MV-4-11 (cell line): ENCODE measurements at regions not wholly inside any gene's neighbourhood (a gene's known extent, or its start where the extent isn't known, plus 50 kb on each side); places are given as distances from the start of the nearest gene placed in this dataset.
A peak's percentile ranks its signal among the peaks of the same experiment; 100 is the strongest.
"Not testable (repeated sequence)": the region's sequence is repeated elsewhere in the genome, so short reads cannot be mapped to it uniquely, and the experiment has no call there.

ENCODE experiments used
- DNase-seq: peaks from one replicate; lab custom pipeline; 2025; lab: John Stamatoyannopoulos, UW

DNA sequence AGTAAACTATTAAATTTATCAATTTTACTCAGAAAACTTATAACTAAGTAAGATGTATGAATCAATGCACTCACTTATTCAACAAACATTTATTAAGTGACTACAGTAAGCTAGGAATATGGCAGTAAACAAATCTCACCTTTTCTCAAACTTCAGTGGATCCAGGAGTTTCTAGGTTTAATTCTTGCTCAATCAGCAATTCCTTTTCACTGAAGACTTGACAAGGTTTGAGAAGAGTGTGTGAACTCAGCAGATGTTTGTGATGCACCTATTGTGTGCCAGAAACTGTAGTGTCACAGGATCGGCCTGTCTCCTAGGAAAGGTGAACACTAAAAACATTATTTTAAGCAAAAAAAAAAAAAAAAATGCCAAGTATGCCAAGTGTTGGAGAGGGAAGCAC, 167.8 kb downstream of the ALG10 start:
- no peak for DNase-seq

DNA sequence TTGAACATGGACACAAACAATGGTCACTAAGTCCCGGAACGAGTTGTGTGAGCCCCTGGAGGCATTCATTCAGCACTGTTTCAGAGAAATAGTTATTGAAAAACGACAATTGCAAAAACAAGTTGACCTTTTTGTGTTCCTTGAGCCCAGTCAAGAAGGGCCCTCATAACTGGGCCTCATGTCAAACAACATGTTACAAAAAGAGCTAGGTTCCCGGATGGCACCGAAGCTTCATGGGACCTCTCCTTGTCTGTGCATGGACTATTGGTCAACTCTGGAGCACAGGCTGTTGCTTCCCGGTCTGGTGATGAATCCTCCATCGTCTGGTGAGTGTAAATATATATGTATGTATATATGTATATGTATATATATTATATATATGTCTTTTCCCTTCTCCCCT, 176.6 kb downstream of the ALG10 start:
- DNase-seq, result no peak

- DNase-seq, result no peak
Observed at GRCh38 chr12:34203866-34204620, 181.7 kb downstream of the ALG10 start.

GRCh38 chr12:34204830-34205285, 182.6 kb downstream of the ALG10 start:
- DNase-seq, result no peak

DNA sequence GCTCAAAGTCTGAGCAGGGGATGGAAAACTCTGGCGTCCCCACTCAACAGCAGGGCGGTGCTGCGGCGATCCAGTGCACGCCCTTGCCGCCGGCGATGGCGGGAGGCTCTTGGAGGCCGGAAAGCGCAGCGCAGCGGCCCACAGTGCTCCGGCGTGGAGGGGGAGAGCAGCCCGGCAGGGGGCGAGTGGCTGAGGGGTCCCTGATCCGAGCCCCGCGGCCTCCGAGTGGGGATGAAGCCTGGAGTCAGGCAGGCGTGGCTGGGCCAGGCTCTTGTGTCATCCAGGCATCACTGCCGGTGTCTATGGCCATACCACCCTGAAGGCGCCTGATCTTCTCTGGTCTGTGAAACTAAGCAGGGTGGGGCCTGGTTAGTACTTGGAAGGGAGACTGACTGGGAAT, 183.1 kb downstream of the ALG10 start:
- DNase-seq, result no peak

DNA sequence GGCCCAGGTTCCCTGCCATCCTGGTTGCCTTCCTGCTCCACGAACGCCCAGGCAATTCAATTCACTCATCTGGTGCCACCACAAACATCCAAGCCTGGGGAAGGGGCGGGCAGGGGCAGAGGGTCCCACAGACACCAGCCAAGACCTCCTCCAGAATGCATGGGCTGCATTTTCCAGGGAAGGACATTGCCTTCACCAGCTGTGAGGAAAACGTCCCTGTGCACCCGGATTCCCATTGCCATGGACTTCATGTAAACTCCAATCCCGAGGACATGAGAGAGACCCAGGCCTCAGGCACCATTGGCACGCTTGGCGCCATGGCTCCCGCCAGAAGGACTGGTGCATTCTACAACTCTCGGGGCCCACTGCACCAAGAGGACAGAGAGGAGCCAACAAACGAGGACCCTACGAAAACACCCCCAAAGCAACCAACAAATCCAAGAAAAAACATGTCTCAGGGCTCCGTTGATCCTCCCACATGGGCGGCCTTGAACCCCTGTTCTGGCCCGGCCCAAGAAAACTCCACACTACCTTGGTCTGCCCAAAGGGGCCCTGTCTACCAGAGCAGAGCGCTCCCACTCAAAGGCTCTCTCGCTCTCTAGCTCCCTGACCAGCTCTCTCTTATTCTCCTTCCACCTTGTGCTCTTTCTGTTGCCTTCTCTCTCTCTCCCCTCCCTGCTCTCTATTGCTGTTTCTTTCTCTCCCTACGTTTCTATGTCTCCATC, 183.9 kb downstream of the ALG10 start:
- no peak for DNase-seq

DNA sequence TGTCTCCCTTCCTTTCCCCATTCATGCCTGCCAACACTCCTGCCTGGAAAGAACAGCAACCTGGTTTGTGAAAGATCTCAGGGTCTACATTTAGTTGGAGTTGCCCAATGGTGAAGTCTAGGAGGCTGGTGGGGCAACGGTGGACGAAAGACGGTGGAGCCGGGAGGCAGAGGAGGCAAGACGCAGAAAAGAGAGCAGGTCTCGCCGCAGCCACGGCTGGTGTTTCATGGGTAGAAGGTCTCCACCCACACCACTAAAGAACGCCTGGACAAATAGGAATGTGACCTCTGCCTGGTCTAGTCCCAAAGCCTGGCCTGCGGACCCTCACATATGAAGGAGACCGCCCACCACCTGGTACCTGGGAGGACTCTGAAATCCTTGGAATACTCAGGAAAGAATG, 185.6 kb downstream of the ALG10 start:
- no peak for DNase-seq

GRCh38 chr12:34208331-34209258, 186.3 kb downstream of the ALG10 start:
- no peak for DNase-seq

DNA sequence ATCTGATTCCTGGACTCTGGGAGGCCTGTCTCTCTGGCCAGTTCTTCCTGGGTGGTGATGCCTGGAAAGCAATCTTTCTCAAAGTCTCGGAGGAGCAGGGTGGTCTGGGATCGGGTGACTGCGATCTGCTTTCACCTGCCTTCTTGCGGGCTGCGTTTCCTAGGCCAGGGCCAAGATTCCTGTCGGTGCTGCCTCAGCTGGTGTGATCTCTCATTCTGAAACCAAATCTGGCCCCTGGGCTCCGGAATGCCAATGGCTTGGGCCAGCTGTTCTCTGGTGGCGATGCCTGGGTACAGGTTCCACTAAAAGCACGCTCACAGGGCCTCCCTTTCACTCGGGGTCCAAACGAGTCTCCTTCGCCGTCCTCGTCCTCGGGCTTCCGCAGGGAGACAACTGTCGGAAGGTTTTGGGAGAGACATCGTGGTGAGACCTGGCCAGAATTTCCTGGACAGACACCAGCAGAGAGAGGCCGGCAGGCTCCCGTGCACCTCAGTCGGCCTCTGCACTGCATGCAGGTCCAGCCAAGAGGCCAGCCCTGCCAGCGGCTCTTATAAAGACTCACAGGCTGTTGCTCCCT, 187.1 kb downstream of the ALG10 start:
- DNase-seq, result no peak

GRCh38 chr12:34210183-34210582, 187.9 kb downstream of the ALG10 start:
- DNase-seq, result no peak

DNA sequence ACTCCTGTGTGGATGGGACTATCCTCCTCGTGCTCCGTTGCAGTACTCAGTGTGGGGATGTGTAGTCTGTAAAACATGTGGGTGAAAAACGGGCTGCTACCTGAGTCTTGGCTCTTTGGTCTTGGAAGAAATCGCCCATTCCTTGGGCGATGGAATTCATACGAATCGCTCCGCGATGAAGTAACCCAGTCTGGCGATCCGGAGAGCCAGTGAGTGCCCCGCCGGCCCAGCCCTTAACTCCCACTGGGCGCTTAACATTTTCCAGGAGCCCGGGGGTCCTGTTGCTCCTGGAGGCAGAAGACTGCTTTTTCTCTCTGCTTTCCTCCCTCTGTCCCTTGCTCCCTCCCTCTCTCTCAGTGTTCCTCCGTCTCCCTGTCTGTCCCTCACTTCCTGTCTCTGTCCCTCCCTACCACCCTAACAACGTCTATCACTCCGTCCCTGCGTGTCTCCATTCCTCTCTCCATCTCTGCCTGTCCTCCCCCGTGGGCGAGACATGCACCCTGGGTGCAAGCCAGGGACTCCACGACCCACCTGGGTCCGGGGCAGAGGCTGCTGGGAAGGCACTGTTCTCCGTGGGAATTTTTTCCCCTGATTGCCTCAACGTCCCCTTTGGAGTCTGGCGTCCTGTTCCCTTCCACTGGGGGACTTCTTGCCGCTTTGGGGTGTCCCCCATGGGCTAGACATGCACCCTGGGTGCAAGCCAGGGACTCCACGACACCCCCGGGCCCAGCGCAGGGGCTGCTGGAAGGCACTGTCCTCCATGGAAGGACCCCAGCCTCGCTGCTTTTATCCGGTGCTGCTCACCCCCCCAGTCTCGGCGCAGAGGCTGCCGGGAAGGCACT, 188.6 kb downstream of the ALG10 start:
- DNase-seq, result no peak

DNA sequence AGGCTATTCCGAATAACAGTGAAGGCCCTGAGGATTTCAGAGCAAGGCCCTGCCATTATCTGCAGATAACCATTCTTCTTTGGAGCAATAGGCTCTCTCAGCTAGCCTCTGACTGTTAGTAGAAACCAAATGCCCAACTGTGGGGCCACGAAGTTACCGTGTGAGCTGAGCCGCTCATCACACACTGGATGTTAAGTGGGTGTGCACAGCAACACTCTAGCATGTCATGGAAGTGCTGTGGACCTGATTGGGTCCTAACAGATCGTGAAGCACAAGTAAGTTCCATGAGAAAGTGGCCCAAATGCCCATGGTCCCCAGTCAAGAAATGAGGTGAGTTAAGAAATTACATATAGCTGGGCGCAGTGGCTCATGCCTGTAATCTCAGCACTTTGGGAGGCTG, 190.4 kb downstream of the ALG10 start:
- DNase-seq, result no peak

DNA sequence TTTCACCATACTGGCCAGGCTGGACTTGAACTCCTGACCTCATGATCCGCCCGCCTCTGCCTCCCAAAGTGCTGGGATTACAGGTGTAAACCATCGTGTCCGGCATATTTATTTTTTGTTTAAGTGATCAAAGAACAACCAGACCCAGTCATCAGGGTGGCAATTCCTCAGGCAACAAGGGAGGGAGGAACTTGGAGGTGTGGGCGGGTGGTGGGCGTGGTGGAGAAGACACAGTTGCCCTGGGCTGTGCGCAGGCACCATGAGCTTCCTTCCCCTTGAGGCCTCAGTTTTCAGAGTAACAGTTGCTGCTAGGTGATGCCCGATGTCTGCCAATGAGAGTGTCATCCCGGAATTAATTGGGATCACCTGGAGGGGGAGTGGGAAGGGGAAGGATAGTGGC, 191.7 kb downstream of the ALG10 start:
- DNase-seq, result no peak

DNA sequence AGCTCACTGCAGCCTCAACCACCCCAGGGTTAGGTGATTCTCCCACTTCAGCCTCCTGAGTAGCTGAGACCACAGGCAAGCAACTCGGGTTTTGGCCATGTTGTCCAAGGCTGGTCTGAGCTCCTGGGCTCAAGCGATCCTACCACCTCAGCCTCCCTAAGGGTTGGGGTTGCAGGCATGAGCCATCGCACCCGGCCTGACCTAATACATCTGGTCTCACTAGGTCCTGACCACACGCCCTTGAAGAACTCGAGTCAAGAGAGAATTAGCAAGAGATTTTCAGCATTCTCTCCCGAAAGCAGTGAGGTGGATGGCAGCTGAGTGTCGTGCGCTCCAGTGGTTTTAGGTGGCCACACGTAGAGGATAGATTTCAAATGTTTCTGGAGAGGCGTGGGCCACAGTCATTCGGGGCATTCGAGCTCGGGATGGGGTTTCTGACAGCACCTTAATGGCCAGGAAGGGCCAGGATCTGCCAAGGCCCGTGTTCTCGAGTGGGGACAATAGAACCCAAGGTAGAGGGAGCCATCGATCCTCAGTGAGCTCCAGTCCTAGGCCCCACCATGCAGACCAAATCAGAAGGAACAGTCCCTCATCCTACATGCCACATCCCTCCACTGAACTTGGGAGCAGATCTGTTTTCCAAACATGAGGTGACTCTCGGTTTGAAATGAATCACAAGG, 193.1 kb downstream of the ALG10 start:
- DNase-seq, result no peak

GRCh38 chr12:34215893-34216285, 193.6 kb downstream of the ALG10 start:
- no peak for DNase-seq

DNA sequence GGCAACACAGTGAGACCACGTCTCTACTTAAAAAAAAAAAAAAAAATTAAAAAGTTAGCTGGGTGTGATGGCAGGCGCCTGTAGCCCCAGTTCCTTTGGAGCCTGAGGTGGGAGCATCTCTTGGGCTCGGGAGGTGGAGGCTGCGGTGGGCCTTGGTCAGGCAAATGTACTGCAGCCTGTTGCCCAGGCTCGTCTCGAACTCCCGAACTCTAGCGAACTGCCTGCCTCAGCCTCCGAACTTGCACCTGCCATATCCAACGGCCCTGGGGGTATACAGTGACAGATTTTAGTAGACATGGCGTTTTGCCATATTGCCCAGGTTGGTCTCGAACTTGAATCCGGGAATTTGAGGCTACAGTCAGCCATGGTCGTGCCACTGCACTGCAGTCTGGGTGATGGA, 195.4 kb downstream of the ALG10 start:
- no peak for DNase-seq

DNA sequence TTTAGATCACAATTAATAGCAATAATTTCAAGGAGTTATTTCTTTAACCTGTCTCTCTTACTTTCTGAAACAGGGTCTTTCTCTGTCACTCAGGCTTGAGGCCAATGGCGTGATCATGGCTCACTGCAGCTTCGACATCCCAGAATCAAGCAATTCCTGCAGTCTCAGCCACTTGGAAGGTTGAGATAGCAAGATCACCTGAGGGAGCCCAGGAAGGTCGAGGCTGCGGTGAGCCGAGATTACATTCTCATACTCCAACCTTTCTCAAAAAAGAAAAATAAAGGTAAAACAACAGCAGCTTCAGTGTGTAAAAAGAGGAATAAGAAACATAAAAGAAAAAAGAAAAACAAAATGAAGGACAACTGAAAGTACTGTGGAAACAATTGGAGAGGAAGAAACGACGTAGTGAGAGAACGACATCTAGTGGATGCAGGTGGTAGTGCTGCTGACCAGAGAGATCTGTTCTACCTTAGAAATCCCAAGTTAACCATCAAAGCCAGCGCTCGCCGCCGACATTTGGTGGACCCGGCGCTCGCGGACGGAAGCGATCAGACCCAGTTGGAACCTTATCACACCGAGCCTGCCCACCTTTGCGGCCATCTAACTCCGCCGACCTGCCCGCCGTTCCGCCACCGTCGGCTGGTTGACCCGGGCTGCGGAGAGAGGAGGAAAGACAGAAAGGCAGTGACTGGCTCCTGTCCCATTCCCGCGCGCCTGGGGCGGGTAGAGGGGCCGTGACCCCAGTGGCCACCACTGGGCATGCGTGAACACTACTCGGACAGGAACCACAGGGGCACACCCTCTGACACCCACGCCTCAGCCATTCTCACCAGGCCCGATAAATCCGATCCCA, 196.1 kb downstream of the ALG10 start:
- peak; percentile 76 for DNase-seq

DNA sequence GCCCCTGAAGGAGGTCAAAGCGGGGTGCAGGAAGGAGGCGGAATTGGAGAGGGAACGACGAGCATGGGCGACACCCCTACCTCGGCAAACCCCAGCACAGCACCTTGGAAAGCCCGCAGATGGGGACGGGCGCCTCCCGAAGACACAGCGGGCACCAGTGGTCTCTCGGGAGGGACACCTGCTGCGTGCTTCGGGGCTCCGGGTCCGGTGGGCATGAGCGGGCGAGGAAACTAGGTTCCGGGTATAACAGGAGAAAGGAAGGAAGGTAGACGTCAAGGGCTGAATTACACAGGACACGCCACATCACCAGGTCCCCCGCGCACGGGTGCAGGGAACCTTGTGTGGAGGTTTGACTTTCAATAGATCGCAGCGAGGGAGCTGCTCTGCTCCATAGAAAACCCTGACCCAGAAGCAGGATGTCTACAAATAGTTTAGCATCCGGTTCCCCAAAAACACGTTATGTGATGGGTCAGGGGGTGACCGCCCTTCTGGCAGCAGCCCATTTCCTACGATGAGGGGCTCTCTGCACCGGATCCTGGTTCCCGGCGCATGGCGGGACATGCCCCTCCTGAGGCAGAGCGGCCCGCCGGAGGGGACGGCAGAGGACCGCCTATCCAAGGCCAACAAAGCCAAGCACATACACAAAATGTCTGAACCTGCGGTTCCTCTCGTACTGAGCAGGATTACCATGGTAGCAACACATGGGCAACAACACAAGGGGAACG, 196.9 kb downstream of the ALG10 start:
- DNase-seq, result no peak

- not testable (repeated sequence) for DNase-seq
Observed at GRCh38 chr12:34220079-34220478, 197.8 kb downstream of the ALG10 start.
